Ishikawa (cell line): ENCODE measurements at regions not wholly inside any gene's neighbourhood (a gene's known extent, or its start where the extent isn't known, plus 50 kb on each side); places are given as distances from the start of the nearest gene placed in this dataset.

Experiments
- CEBPB ChIP-seq: IDR thresholded peaks from 2 replicates; pipeline ENCODE4 v1.6.1; 2012
- CREB1 ChIP-seq: IDR thresholded peaks from 2 replicates; pipeline ENCODE4 v1.6.1; 2012; ENCODE audit warnings: low read depth
- EGR1 ChIP-seq: IDR thresholded peaks from 2 replicates; pipeline ENCODE4 v1.6.1; 2012
- EP300 ChIP-seq: IDR thresholded peaks from 2 replicates; pipeline ENCODE4 v1.6.1; 2012; ENCODE audit warnings: borderline replicate concordance
- FOXM1 ChIP-seq: IDR thresholded peaks from 2 replicates; pipeline ENCODE4 v1.6.1; 2012; ENCODE audit warnings: low read depth, borderline replicate concordance
- MAX ChIP-seq: IDR thresholded peaks from 2 replicates; pipeline ENCODE4 v1.6.1; 2012
- NFIC ChIP-seq: IDR thresholded peaks from 2 replicates; pipeline ENCODE4 v1.6.1; 2012
- RAD21 ChIP-seq: IDR thresholded peaks from 2 replicates; pipeline ENCODE4 v1.6.1; 2012; ENCODE audit warnings: low read depth
- REST ChIP-seq: IDR thresholded peaks from 2 replicates; pipeline ENCODE4 v1.6.1; 2012; ENCODE audit warnings: low read depth, mild to moderate bottlenecking
- TAF1 ChIP-seq: IDR thresholded peaks from 2 replicates; pipeline ENCODE4 v1.6.1; 2012; ENCODE audit warnings: low read depth, mild to moderate bottlenecking
- TCF12 ChIP-seq: IDR thresholded peaks from 2 replicates; pipeline ENCODE4 v1.6.1; 2012; ENCODE audit warnings: low read depth
- TEAD4 ChIP-seq: IDR thresholded peaks from 2 replicates; pipeline ENCODE4 v1.6.1; 2012
- USF1 ChIP-seq: IDR thresholded peaks from 2 replicates; pipeline ENCODE4 v1.6.1; 2012
- YY1 ChIP-seq: IDR thresholded peaks from 2 replicates; pipeline ENCODE4 v1.6.1; 2012; ENCODE audit warnings: low read depth
- ZBTB7A ChIP-seq: IDR thresholded peaks from 2 replicates; pipeline ENCODE4 v1.6.1; 2012; ENCODE audit warnings: low read depth

GRCh38 chr5:35545190-35545589, 72.5 kb upstream of the SPEF2 start:
- TF ChIP-seq FOXM1 (no peak), RAD21 (no peak), YY1 (no peak)

- TF ChIP-seq FOXM1 (no peak), USF1 (no peak), MAX (no peak), CEBPB (no peak), TEAD4 (no peak), RAD21 (no peak), TCF12 (no peak)
Measured at GRCh38 chr5:35543408-35543807, 74.3 kb upstream of the SPEF2 start.

- TF ChIP-seq EGR1 (no peak), TEAD4 (no peak), MAX (no peak), ZBTB7A (no peak), CEBPB (no peak), YY1 (no peak), NFIC (no peak), FOXM1 (no peak), USF1 (no peak), CREB1 (no peak), REST (no peak), TAF1 (no peak)
Measured at GRCh38 chr5:35540002-35540401, 77.7 kb upstream of the SPEF2 start.

GRCh38 chr5:35538198-35538931, 79.3 kb upstream of the SPEF2 start:
- TF ChIP-seq USF1: no peak
- TF ChIP-seq CEBPB: no peak
- no peak for TF ChIP-seq YY1
- no peak for TF ChIP-seq REST
- TF ChIP-seq CREB1: no peak
- TF ChIP-seq RAD21: no peak
- no peak for TF ChIP-seq NFIC
- TF ChIP-seq ZBTB7A: no peak

GRCh38 chr5:35533156-35533555, 84.5 kb upstream of the SPEF2 start:
- no peak for TF ChIP-seq EP300
- no peak for TF ChIP-seq CEBPB
- TF ChIP-seq USF1: no peak
- TF ChIP-seq TEAD4: no peak
- no peak for TF ChIP-seq FOXM1
- TF ChIP-seq TCF12: no peak
- no peak for TF ChIP-seq REST
- TF ChIP-seq MAX: no peak
- TF ChIP-seq RAD21: no peak
- no peak for TF ChIP-seq TAF1
- no peak for TF ChIP-seq ZBTB7A
- TF ChIP-seq CREB1: no peak
- no peak for TF ChIP-seq YY1
- no peak for TF ChIP-seq NFIC
- TF ChIP-seq EGR1: no peak
